ENCODE measurements at regions not wholly inside any gene's neighbourhood (a gene's known extent, or its start where the extent isn't known, plus 50 kb on each side); places are given as distances from the start of the nearest gene placed in this dataset.

- CTCF ChIA-PET: no interaction called here
- Histone ChIP-seq H2AFZ (ENCODE audit: low read depth, low read length) (no peak overlapping the region), H3K27ac (ENCODE audit: insufficient read depth, low read depth, low read length) (no peak overlapping the region), H3K9ac (replicated peaks; ENCODE audit: extremely low read depth, insufficient read depth, low read length) (no peak overlapping the region), H3K4me2 (ENCODE audit: insufficient read depth, low read length) (no peak overlapping the region), H4K20me1 (replicated peaks; ENCODE audit: control insufficient read depth, extremely low read depth, insufficient read depth, low read length) (no peaks in the 10 kb centered on the region), H3K4me1 (ENCODE audit: control insufficient read depth, extremely low read depth, insufficient read depth, low read length) (no peaks in the 10 kb centered on the region), H3K79me2 (ENCODE audit: control insufficient read depth, insufficient read depth, low read length) (no peaks in the 10 kb centered on the region), H3K36me3 (ENCODE audit: control insufficient read depth in 2 of 2, extremely low read depth in 1 of 2, insufficient read depth in 2 of 2, low read length in 2 of 2) (no peaks in the 10 kb centered on the region), H3K9me3 (replicated peaks; ENCODE audit: control insufficient read depth, insufficient read depth, low read length) (no peaks in the 10 kb centered on the region), H3K4me3 (replicated peaks in 1 of 3; ENCODE audit: insufficient read depth in 1 of 3, low read depth in 1 of 3, low read length in 3 of 3) (no peak overlapping the region), H3K9me1 (replicated peaks; ENCODE audit: control insufficient read depth, extremely low read depth, insufficient read depth, low read length) (no peaks in the 10 kb centered on the region), H3K27me3 (ENCODE audit: control insufficient read depth in 2 of 2, insufficient read depth in 2 of 2, low read length in 2 of 2) (peaks cover 0 to 5% of the 10 kb centered on the region in 2 experiments)
- BruUV-seq (replicated peaks): no TSS peak
- intact Hi-C loops (cut with micrococcal nuclease) (no loop called here), dilution Hi-C loops (cut with MboI; ENCODE audit: extremely low pct_ligation_motif_present, low sequenced_read_pairs) (no loop called here)
- DNase-seq (ENCODE audit: low read depth, low spot score) (no peak), FAIRE-seq (no peak)
- TF ChIP-seq POLR2AphosphoS5 (IDR thresholded peaks at IDR 0.05; ENCODE audit: insufficient read depth, low read depth, low read length) (no peak), MAX (IDR thresholded peaks at IDR 0.05; ENCODE audit: insufficient read depth, insufficient read length) (no peak), EZH2 (IDR thresholded peaks at IDR 0.05; ENCODE audit: borderline replicate concordance, low read depth, low read length, severe bottlenecking) (no peak), MYC (IDR thresholded peaks at IDR 0.05; ENCODE audit: low read depth, low read length) (no peak), FOS (IDR thresholded peaks at IDR 0.05; ENCODE audit: borderline replicate concordance, insufficient read depth, low read length) (no peak), POLR2A (IDR thresholded peaks at IDR 0.05; ENCODE audit: low read depth, low read length) (no peak), JUN (IDR thresholded peaks at IDR 0.05; ENCODE audit: borderline replicate concordance, insufficient read depth, insufficient read length, low read depth) (no peak), GATA2 (IDR thresholded peaks at IDR 0.05; ENCODE audit: insufficient read depth, insufficient read length, low read depth, low read length) (no peak), CTCF (IDR thresholded peaks at IDR 0.05; ENCODE audit: extremely low read depth in 1 of 2, insufficient read depth in 1 of 2, low read depth in 1 of 2, low read length in 2 of 2) (no peak)
- POLR2A ChIA-PET: no interaction called here
Measured at GRCh38 chr4:119765469-119765868, 136.9 kb upstream of the PDE5A start.
